Adrenal gland (tissue), 9 donors: ENCODE measurements at regions not wholly inside any gene's neighbourhood (a gene's known extent, or its start where the extent isn't known, plus 50 kb on each side); places are given as distances from the start of the nearest gene placed in this dataset.

Experiments used
- DNase-seq, 7 donors: peaks; one replicate each; pipeline ENCODE4 v3.0.0-alpha.2; 2019 to 2020
- H3K27ac ChIP-seq, 5 donors: fragments of 200-600 bp; sonication (generic) in 4 of 5; 1 replicate in 3 of 5; 2 replicates in 2 of 5; pipeline versions ENCODE4 v1.5.1 to v1.8.0; 2016 to 2020; ENCODE audit warnings: mild to moderate bottlenecking in 1 of 5
- H3K27me3 ChIP-seq: fragments of 200-600 bp; 2 replicates; pipeline ENCODE4 v1.8.0; 2021
- H3K36me3 ChIP-seq, 2 donors: fragments of 200-600 bp; replicated peaks in 1 of 2; 1 replicate in 1 of 2; 2 replicates in 1 of 2; pipeline versions ENCODE4 v1.5.1 to v1.8.0; 2018 to 2022
- H3K4me1 ChIP-seq, 2 donors: fragments of 200-600 bp; replicated peaks in 1 of 2; 1 replicate in 1 of 2; 2 replicates in 1 of 2; pipeline versions ENCODE4 v1.5.1 to v1.8.0; 2018 to 2021
- H3K4me3 ChIP-seq, 4 donors: fragments of 200-600 bp; sonication (generic) in 3 of 4; one replicate each; pipeline ENCODE4 v1.5.1; 2016 to 2018
- H3K9me3 ChIP-seq, 3 donors: fragments of 200-600 bp; sonication (generic) in 1 of 3; replicated peaks in 1 of 3; 1 replicate in 2 of 3; 2 replicates in 1 of 3; pipeline versions ENCODE4 v1.5.1 to v1.8.0; 2016 to 2021
- CTCF ChIP-seq, 6 experiments: fragments of 450-650 bp in 4 of 6; fragments of 200-600 bp in 2 of 6; sonication (generic) in 1 of 6; IDR thresholded peaks; 1 replicate in 5 of 6; 2 replicates in 1 of 6; pipeline versions ENCODE4 v1.5.1 to v1.8.0; 2016 to 2021; ENCODE audit warnings: antibody characterized with exemption in 6 of 6, mild to moderate bottlenecking in 2 of 6, moderate library complexity in 1 of 6
- POLR2A ChIP-seq, 2 donors: fragments of 450-650 bp; IDR thresholded peaks; one replicate each; pipeline ENCODE4 v1.6.1; 2017; ENCODE audit warnings: antibody characterized with exemption in 2 of 2, mild to moderate bottlenecking in 2 of 2, moderate library complexity in 1 of 2
- WGBS, 4 donors: extraction: QIAGEN DNeasy Blood & Tissue Kit in 2 of 4; methylation state at CpG; one replicate each; pipeline versions ENCODE4 v1.1.5 to v1.1.7; 2013 to 2017; 5-methylcytosine and 5-hydroxymethylcytosine counted together
- intact Hi-C, 2 donors: fragments of 100-400 bp; cut with DNase I; formaldehyde crosslinking; loops; one replicate each; pipeline versions ENCODE4 v1.14.1 to v1.15.0; 2022 to 2023
- donor health status: healthy with polysubstance abuse.
- donor health status: Bipolar disorder and iron deficiency.
- donor health status: DM: yes; HTN: yes; CAD: no.
- donor health status: DM: no; HTN: no; CAD: no.
- donor health status: DM: no; HTN: no; CAD: no.

GRCh38 chr18:39053571-39053970, 1488.0 kb upstream of the CELF4 start:
- Histone ChIP-seq H3K4me3 (no peak overlapping the region), H3K27ac (no peak overlapping the region), H3K27me3 (no peaks in the 10 kb centered on the region), H3K4me1 (no peaks in the 10 kb centered on the region), H3K36me3 (no peaks in the 10 kb centered on the region), H3K9me3 (no peaks in the 10 kb centered on the region)
- TF ChIP-seq POLR2A (IDR thresholded peaks at IDR 0.05) = no peak
- 53 to 61% (median 55%) methylated on average over 2 of the region's 2 CpGs for whole genome bisulfite sequencing, 4 donors
- DNase-seq = no peak
- intact Hi-C loops = no loop called here

DNA sequence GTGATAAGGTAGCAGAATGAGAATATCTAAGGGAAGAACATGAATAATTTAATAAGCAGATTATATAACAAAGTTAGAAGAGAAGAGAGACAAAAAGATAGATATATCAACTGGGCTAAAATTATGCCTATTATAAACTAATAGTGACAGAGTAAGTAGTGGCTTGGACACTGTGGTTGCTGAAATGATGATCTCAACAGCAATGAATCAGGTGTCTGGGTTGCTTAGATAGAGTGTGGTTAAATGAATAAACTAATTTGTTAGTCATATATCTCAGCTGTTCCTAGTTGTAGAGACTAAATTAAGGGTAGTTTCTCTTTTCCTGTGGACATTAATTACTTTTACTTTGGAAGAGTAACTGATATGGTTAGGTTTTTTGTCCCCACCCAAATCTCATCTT, 1485.4 kb upstream of the CELF4 start:
- intact Hi-C loops = no loop called here
- no peaks in the 10 kb centered on the region for H3K4me1 ChIP-seq
- TF ChIP-seq POLR2A (IDR thresholded peaks at IDR 0.05) = no peak
- no peak for TF ChIP-seq CTCF (IDR thresholded peaks at IDR 0.05)
- no peak overlapping the region for H3K4me3 ChIP-seq
- H3K9me3 ChIP-seq = no peaks in the 10 kb centered on the region
- no peaks in the 10 kb centered on the region for H3K27me3 ChIP-seq
- no peak for DNase-seq
- H3K27ac ChIP-seq = no peak overlapping the region
- H3K36me3 ChIP-seq = no peaks in the 10 kb centered on the region

DNA sequence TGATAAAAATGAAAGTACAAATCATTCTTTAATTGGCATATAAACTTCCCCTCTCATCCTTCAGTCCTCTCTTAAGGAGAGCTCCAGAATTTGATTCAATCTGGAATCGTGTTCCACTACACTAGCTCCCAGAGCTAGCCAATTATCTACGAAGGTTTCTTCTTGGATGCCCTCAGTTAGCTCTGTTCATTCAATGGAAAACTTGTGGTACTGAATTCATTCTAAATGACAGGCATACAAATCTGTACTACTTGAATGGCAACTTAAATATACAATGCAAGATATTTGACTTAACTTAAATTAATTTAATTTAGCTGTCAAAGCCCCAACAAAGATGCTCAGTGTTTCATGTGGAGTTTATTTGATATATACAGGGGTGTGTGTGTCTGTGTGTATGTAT, 1474.2 kb upstream of the CELF4 start:
- H3K9me3 ChIP-seq = no peaks in the 10 kb centered on the region
- DNase-seq = no peak
- H3K4me3 ChIP-seq = no peak overlapping the region
- 57 to 73% (median 65%) methylated on average over 2 of the region's 2 CpGs for WGBS, 4 donors
- H3K27me3 ChIP-seq = no peaks in the 10 kb centered on the region
- no peaks in the 10 kb centered on the region for H3K36me3 ChIP-seq
- H3K4me1 ChIP-seq = no peaks in the 10 kb centered on the region
- no peak for TF ChIP-seq CTCF (IDR thresholded peaks at IDR 0.05)
- TF ChIP-seq POLR2A (IDR thresholded peaks at IDR 0.05) = no peak
- H3K27ac ChIP-seq = no peak overlapping the region
- intact Hi-C loops = no loop called here

DNA sequence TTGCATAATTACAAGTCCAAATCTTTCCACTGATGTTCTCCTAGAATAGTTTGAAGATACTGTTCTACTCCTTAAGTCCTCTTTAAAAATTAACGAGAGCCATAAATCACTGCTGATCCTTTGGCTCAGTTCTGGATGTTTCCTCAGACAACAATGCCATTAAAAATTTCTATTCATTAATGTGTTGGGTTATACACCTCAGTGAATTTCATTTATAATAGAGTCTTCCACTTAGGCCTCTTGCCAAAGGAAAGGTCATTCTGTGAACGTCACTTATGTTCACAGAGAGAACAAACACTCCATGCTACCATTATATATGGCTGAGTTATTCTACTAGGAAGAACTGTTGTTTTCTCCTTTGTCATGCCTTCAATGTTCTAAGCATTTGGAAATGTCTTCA, 1472.3 kb upstream of the CELF4 start:
- Histone ChIP-seq H3K4me3 (no peak overlapping the region), H3K27me3 (no peaks in the 10 kb centered on the region), H3K36me3 (no peaks in the 10 kb centered on the region), H3K27ac (no peak overlapping the region), H3K4me1 (no peaks in the 10 kb centered on the region), H3K9me3 (no peaks in the 10 kb centered on the region)
- TF ChIP-seq POLR2A (IDR thresholded peaks at IDR 0.05) (no peak), CTCF (IDR thresholded peaks at IDR 0.05) (no peak)
- DNase-seq = no peak
- WGBS, 4 donors = 51 to 70% (median 59%) methylated on average over 2 of the region's 2 CpGs
- intact Hi-C loops = no loop called here

GRCh38 chr18:39033312-39033711, 1467.7 kb upstream of the CELF4 start:
- intact Hi-C loops = no loop called here

More at GRCh38 chr18:39033312-39033711, 1467.7 kb upstream of the CELF4 start:
- Histone ChIP-seq H3K4me3 (no peak overlapping the region), H3K4me1 (no peaks in the 10 kb centered on the region), H3K36me3 (no peaks in the 10 kb centered on the region), H3K9me3 (no peaks in the 10 kb centered on the region), H3K27me3 (no peaks in the 10 kb centered on the region), H3K27ac (no peak overlapping the region)
- TF ChIP-seq CTCF (IDR thresholded peaks at IDR 0.05) = no peak
- no peak for TF ChIP-seq POLR2A (IDR thresholded peaks at IDR 0.05)
- DNase-seq = no peak
- 81 to 89% (median 84%) methylated on average over 1 of the region's 1 CpG for WGBS, 4 donors
